Peyer's patch (tissue), 4 donors: ENCODE measurements at regions not wholly inside any gene's neighbourhood (a gene's known extent, or its start where the extent isn't known, plus 50 kb on each side); places are given as distances from the start of the nearest gene placed in this dataset.

Source experiments
- POLR2A ChIP-seq, 2 donors: fragments of 450-650 bp; IDR thresholded peaks; one replicate each; pipeline ENCODE4 v1.5.1; 2017; ENCODE audit warnings: antibody characterized with exemption in 2 of 2, mild to moderate bottlenecking in 2 of 2, moderate library complexity in 2 of 2
- TF ChIP-seq, protein P1 (sequence below), 6 experiments: fragments of 450-650 bp in 4 of 6; fragments of 200-600 bp in 2 of 6; sonication (generic) in 1 of 6; IDR thresholded peaks; one replicate each; pipeline ENCODE4 v1.5.1; 2017 to 2019; ENCODE audit warnings: antibody characterized with exemption in 6 of 6, mild to moderate bottlenecking in 3 of 6, moderate library complexity in 1 of 6

DNA sequence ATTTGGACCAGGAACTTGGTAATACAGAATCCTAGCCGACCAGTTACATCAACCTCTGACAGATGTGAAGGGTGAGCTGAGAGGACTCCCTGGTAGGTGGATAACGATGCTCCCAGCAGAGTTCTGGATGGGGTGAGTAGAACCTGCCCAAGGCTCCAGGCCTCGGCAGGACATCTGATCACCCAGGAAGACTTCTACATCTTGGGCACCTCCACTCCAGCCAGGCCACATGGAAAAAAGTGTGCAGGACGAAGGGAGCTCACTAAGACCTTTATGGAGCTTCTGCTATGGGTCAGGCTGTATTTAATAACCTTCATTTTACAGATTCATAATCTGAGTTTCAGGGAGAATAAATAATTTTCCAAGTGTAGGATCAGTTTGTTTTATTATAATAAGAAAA lies 1028.7 kb downstream of the BCL11B start:
- TF ChIP-seq, protein P1, sequence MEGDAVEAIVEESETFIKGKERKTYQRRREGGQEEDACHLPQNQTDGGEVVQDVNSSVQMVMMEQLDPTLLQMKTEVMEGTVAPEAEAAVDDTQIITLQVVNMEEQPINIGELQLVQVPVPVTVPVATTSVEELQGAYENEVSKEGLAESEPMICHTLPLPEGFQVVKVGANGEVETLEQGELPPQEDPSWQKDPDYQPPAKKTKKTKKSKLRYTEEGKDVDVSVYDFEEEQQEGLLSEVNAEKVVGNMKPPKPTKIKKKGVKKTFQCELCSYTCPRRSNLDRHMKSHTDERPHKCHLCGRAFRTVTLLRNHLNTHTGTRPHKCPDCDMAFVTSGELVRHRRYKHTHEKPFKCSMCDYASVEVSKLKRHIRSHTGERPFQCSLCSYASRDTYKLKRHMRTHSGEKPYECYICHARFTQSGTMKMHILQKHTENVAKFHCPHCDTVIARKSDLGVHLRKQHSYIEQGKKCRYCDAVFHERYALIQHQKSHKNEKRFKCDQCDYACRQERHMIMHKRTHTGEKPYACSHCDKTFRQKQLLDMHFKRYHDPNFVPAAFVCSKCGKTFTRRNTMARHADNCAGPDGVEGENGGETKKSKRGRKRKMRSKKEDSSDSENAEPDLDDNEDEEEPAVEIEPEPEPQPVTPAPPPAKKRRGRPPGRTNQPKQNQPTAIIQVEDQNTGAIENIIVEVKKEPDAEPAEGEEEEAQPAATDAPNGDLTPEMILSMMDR (IDR thresholded peaks at IDR 0.05), result no peak
- no peak for TF ChIP-seq POLR2A (IDR thresholded peaks at IDR 0.05)
